NCI-H1694 treated with DMSO at 0.1 percent for 48 hours (cell line): ENCODE measurements at regions not wholly inside any gene's neighbourhood (a gene's known extent, or its start where the extent isn't known, plus 50 kb on each side); places are given as distances from the start of the nearest gene placed in this dataset.
"Not testable (repeated sequence)": the region's sequence is repeated elsewhere in the genome, so short reads cannot be mapped to it uniquely, and the experiment has no call there.

Experiments
- DNase-seq: peaks from one replicate; lab custom pipeline; 2025; lab: John Stamatoyannopoulos, UW

DNA sequence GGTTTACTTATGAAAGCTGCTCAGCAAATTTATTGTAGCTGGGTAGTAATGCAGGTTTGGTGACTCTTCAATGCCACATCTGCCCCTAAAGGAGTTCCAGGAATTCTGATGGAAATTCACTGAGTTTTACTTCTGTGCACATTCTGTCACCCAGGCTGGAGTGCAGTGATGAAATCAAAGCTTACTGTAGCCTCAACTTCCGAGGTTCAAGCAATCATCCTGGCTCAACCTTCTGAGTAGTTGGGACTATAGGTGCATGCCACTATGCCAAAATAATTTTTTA lies 150.6 kb upstream of the RUNX1 start:
- DNase-seq: no peak

GRCh38 chr21:35198982-35199732 lies 150.1 kb upstream of the RUNX1 start:
- DNase-seq: no peak

DNA sequence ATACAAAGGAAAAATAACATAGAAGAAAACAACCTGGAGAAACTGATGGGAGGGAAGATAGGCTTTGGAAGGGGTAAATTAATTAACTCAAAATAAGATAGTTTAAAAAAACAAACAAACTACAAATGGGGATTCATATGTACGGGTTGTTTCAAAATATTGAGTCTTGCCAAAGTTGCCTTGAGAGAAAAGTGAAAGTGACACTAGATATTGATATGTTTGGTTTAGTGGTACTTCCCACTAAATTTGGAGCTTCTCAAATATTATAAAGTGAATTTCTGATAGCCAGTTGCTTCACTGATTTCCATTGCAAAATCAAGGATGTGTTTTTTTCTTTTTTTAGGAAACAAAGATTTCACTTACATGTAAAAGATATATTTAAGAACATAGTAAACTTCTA lies 149.5 kb upstream of the RUNX1 start:
- DNase-seq: no peak

DNA sequence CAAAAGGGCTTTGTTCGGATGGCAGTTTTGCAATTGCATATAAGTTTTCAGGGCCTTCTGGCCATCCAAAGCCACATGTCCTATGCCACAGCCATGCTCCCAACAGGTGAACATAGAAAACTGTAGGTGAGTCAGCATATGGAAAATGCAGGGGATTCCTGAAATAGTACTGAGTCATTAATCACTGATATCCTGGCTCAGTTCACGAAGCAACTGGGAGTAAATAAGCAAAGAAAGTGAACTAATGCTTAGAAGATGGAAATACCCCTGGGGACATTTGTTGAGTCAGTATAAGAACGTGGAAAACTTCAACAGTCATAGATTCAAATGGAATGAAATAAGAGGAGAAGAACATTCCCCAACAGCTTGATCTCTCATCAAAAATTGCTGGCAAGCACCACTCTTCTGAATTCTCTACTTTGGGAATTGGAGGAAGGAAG lies 148.9 kb upstream of the RUNX1 start:
- no peak for DNase-seq

GRCh38 chr21:35197191-35197590 lies 148.1 kb upstream of the RUNX1 start:
- DNase-seq: no peak

DNA sequence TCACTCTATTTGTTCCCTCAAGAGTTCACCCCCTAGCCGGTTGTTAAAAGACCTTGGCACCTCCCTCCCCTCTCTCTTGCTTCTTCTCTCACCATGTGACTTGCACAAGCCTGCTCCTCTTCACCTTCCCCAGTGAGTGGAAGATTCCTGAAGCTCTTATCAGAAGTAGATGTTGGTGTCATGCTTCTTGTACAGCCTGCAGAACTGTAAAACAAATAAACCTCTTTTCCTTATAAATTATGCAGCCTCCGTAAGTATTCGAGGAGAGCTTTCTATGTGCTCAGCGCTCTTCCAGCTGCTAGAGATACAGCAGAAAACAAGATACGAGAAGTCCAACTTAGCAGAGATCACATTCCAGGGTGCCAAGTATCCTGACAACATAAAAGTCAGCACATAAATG lies 147.0 kb upstream of the RUNX1 start:
- no peak for DNase-seq

GRCh38 chr21:35195232-35195631 lies 146.1 kb upstream of the RUNX1 start:
- DNase-seq: no peak

DNA sequence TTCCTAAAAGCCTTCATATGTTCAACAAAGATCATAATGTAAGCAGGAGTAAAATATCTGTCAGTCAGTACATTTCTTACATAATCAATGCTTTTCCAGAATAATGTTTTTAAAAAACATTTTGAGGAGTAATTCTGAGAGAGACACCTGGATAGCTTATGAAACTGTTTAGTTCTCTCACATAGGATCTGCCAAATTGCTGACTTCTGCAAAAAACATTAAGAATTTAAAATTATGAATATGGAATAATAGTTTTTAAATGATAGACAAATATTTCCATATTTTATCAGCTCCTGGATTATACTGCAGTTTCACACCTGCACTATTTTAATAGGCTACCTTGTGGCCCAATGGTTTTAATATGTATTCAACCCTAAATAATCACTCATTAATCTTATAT lies 142.7 kb upstream of the RUNX1 start:
- no peak for DNase-seq

- no peak for DNase-seq
Measured at GRCh38 chr21:35191128-35191527, 142.0 kb upstream of the RUNX1 start.

GRCh38 chr21:35190201-35190701 lies 141.1 kb upstream of the RUNX1 start:
- no peak for DNase-seq

DNA sequence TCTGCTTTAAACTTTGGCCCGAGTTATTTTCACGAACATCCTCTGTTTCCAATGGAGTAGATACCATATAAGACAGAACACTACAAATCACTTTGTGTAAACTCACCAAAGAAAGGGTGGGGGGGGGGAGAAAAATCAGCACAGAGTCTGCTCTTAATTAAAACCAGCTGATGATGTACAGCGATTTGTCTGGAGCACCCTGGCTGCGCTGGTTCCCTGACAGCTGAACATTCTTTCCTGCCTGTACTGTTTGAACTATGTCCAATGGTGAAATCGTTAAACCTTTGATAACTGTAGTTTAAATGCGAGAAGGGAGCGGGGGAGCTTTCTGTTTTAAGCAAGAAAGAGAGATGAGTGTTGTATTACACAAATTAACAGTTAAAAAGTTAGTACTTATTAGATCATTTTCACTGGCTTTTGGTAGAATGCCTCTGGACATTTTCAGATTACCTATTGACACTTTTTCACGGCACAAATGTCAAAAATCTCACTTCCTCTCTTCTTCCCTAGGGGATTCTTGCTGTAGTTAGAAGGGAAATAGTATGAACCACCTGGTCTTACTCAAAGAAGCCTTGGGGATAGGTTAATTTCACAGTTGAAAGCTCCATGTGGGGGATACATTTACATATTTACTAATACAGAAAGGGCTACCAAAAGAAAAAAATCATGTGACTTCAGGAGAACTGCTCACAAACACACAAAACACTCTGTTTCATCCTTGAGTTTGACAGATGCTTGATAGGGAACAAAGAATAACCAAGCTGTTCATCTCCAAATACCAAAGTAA lies 140.2 kb upstream of the RUNX1 start:
- no peak for DNase-seq

GRCh38 chr21:35183389-35183788 lies 134.3 kb upstream of the RUNX1 start:
- not testable (repeated sequence) for DNase-seq

DNA sequence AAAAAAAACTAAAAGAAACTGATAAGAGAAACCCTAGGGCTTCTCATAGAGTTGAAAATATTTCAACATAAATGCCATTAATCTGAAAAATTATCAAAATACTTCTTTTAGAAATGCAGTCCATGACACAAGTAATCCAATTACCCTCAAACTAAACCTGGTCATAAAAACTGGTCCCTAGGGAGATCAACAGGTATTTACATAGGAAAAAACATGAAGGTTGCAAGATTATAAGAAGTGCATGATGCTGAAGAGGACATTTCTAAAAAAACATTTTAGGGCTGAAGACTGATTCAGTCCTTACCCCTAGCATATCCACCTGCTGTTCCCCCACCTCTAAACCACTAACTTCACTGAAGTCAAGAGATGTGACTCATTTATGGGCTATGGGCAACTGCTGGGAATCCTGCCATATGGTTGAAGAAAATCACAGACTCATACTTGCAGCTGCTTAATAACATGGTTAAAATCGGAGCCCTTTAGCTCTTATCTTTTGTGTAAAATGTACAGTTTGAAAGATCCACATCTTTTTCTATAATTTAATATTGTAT lies 131.0 kb upstream of the RUNX1 start:
- DNase-seq: no peak

DNA sequence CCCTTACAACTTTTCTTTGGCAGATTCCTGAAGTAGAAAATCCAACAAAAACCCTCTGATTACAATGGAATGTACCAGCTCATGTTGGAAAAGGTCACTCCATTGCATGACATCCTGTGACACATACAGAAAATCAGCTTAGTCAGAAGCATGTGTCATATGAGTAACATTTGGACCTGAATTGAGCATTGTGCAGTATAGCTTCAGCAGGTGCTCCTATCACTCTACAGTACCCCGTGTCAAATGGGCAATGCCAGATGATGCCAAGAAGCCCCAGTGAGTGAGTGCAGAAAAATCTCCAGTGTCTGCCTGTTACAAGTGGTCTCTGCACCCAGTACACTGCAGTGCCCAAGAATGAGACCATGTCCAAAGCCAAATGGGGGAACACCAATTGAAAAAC lies 129.7 kb upstream of the RUNX1 start:
- no peak for DNase-seq

DNA sequence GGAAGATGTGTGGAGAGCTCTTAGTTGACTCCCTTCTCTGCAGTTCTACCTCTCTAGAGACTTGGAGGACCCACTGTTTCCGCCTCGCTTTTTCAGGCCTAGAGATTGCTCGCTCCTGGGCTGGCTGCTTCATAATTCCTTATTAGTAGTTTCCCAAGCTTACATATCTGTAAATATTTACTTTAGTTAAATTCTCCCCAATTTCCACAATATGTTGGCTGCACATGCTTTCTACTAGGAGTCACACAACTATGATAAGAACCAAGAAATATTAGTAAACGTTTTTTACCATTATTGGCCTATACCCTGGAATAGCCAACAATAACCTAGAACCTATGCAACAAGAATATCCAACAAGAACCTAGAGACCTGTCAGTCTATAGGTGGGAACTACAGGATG lies 129.0 kb upstream of the RUNX1 start:
- no peak for DNase-seq

DNA sequence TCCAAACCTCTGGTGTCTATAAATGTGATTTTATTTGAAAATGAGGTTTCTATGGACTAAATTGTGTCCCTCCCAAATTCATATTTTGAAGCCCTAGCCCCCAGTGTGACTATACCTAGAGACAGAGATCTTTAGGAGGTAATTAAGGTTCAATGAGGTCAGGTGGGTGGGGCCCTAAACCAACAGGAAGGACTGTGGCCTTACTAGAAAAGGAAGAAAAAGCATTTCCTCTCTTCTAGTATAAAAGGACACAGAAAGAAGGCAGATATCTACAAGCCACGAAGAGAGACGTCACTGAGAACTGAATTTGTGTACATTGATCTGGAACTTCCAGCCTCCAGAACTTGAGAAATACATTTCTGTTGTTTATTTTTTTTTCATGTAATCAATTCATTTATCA lies 123.1 kb upstream of the RUNX1 start:
- DNase-seq: no peak

GRCh38 chr21:35171385-35171784 lies 122.3 kb upstream of the RUNX1 start:
- no peak for DNase-seq

DNA sequence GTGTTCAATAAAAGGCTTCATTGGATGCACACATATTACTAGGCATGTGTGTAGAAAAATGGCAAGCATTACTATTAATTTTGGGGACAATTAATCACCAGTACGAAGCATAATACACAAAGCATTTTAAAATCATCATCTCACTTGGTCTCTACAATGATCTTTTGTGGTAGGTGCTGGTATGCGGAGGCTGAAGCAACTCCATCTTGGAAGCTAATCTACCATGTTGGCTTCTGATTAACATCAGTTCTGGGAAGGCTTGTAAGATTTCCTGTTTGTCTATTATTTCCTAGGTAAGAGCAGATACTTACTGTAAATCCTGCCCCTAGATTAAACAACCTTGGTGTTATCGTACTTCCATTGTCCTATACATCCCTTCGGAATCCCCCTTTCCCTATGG lies 121.7 kb upstream of the RUNX1 start:
- DNase-seq: no peak

DNA sequence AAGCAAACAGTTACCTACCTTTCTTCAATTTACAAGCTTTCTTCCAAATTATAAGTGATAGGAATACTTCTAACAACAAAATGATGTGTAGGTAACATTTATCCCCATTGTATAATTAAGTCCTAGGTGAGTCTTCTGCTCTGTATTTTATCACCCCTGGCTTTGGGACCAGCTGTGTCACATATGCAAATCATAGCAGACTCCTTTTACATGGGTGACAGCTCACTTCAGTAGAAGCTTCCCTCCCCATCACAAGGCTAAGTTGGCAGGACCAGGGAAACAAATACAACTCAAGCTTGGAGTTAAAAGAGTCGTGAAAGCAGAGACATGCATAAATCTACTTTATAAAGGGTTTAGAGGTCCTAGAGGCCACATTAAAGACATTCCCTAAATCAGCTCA lies 121.1 kb upstream of the RUNX1 start:
- no peak for DNase-seq

GRCh38 chr21:35169574-35169973 lies 120.5 kb upstream of the RUNX1 start:
- DNase-seq: no peak

DNA sequence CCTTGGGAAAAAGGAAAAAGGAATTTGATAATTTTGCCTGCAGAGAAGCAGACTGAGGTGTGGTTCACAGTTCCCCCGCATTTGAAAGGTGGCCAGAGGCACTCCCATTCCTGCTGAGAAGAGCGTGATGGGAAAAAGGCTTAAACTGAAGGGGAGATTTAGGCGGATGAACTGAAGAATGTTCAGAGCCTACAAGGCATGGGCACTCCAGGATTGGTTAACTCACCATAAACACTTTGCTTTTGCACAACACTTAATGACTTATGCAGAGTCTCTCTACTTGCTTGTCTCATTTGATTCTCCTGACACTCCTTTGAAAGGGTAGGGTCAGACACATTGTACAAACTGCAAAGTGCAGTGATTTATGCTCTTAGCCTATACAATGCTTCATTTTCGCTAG lies 119.6 kb upstream of the RUNX1 start:
- DNase-seq: no peak

DNA sequence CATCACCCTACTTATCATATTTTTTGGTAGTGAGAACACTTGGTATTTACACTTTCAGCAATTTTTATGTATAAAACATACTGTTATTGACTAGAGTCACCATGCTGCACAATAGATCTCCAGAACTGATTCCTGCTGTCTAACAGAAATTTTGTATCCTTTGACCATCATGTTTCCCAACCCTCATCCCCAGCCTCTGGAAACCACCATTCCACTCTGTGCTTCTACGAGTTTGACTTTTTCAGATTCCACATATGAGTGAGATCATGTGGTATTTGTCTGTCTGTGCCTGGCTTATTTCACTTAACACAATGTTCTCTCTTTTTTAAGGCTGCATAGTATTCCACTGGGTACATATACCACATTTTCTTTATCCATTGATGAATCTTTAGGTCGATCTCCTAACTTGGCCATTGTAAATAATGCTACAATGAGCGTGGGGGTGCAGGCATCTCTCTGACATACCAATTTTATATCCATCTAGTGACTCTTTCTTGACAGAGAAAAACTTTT lies 115.9 kb upstream of the RUNX1 start:
- no peak for DNase-seq

DNA sequence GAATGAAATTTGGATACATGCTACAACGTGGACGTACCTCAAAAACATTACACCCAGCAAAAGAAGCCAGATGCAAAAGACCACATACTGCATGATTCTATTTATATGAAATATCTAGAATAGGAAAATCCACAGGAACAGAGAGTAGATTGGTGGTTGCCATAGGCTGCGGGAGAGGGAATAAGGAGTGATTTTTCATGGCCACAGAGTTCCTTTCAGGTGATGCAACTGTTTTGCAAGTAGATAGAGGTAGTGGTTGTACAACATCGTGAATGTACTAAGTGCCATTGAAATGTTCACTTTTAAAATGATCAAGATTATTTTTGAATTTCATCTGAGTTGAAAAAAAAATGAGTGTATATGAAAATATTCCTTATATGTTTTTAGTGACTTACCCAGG lies 115.3 kb upstream of the RUNX1 start:
- DNase-seq: no peak
